ENCODE measurements at regions not wholly inside any gene's neighbourhood (a gene's known extent, or its start where the extent isn't known, plus 50 kb on each side); places are given as distances from the start of the nearest gene placed in this dataset.

DNA sequence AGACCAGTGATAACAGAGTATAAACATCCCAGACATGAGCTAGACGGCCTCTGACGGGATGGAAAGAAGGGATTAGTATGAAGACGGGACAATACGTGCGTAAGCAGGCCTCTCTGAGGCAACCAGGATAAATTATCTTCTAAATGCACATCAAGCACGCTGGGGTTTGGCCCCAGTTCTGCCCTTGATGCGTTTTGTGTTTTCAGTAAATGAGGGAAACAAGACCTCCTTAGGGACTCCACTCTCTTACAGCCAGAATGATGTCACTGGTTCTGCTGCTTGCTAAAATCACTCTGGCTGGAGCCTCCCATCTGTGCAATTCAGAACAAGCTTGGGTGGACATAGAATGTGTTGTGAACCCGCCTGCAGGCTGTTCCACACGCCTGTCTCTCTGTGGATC, 156.0 kb upstream of the MCTP2 start:
- Mint-ChIP-seq H3K4me1 (peaks cover 31% of the 10 kb centered on the region), H3K27me3 (ENCODE audit: low read depth) (no peaks in the 10 kb centered on the region), H3K9me3 (no peaks in the 10 kb centered on the region), H3K4me3 (no peak overlapping the region), H3K27ac (ENCODE audit: unreplicated experiment) (no peak overlapping the region), H3K36me3 (ENCODE audit: low read depth) (no peaks in the 10 kb centered on the region)
- DNase-seq (ENCODE audit: low read depth, low spot score), result no peak
- TF ChIP-seq, protein P1, sequence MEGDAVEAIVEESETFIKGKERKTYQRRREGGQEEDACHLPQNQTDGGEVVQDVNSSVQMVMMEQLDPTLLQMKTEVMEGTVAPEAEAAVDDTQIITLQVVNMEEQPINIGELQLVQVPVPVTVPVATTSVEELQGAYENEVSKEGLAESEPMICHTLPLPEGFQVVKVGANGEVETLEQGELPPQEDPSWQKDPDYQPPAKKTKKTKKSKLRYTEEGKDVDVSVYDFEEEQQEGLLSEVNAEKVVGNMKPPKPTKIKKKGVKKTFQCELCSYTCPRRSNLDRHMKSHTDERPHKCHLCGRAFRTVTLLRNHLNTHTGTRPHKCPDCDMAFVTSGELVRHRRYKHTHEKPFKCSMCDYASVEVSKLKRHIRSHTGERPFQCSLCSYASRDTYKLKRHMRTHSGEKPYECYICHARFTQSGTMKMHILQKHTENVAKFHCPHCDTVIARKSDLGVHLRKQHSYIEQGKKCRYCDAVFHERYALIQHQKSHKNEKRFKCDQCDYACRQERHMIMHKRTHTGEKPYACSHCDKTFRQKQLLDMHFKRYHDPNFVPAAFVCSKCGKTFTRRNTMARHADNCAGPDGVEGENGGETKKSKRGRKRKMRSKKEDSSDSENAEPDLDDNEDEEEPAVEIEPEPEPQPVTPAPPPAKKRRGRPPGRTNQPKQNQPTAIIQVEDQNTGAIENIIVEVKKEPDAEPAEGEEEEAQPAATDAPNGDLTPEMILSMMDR (conservative IDR thresholded peaks at IDR 0.05), result no peak

DNA sequence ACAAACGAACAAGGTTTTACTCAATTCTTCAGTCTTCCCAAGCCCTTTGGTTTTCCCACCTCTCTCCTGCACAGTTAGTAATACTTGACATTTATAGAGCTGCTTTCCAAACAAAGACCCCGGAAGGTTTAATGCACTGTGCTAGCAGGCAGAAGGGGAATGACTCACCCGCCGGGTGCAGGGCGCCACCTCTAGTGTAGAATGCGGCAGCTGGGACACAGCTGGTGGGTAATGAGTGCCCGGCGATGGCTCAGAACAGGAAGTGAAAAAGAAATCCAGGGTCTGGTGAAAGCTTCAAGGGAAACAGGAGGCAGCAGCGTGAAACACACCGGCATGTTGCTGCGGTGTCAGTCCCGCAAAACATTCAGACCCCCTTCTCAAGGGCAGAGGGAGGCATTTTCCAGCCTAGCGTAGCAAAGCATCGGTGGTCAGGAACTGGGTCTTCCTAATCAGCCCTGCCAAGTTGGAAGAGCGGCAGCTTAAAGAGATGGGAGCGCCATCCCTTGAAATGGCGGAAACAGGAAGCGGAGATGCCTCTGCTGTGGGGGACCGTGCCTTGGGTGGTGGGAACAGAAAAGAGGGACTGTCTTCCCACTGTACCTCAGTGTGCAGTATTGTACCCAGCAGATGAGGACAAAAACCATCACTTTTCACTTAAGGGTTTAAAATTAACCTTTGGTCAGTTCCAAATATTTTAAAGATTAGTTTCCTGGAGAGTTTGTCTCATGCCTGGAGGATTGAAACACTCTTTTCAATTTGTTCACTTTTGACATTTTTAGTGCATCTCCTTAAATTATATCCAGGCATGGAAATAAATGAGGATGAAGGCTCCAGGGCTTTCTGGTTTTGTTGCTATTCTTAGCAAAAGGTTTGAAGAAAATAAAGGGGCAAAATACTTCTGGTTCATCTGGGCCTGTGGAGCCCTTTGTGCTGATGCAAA, 160.7 kb upstream of the MCTP2 start:
- Mint-ChIP-seq H3K27me3 (ENCODE audit: low read depth) (no peaks in the 10 kb centered on the region), H3K4me1 (peaks cover 24% of the 10 kb centered on the region), H3K27ac (ENCODE audit: unreplicated experiment) (peak overlapping the region; percentile 83), H3K4me3 (peak overlapping the region; percentile 49), H3K9me3 (peaks cover 18% of the 10 kb centered on the region), H3K36me3 (ENCODE audit: low read depth) (peaks cover 16% of the 10 kb centered on the region)
- TF ChIP-seq, protein P1 (conservative IDR thresholded peaks at IDR 0.05), result no peak
- peak; percentile 14 for DNase-seq (ENCODE audit: low read depth, low spot score)

DNA sequence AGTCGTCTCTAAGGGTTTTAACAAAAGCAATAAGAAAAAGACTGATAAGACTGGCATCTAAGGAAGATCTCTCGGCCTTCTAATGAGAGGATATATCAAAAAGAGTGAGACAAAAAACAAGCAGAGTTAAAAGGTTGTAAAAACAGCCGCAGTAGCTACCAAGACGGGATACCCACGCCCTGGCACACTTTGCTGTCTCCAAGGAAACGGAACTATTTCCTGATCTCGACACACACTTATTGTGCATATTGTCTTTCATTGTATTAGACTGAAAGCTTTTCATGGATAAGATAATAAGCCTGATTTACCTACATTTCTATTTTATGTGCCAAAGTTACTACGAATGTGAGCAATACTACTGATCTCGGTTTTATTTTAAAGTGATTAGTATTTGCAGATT, 161.5 kb upstream of the MCTP2 start:
- H3K27me3 Mint-ChIP-seq (ENCODE audit: low read depth), result no peaks in the 10 kb centered on the region
- TF ChIP-seq, protein P1 (conservative IDR thresholded peaks at IDR 0.05), result no peak
- H3K4me3 Mint-ChIP-seq, result peak overlapping the region; percentile 49
- peaks cover 20% of the 10 kb centered on the region for H3K36me3 Mint-ChIP-seq (ENCODE audit: low read depth)
- peaks cover 17% of the 10 kb centered on the region for H3K4me1 Mint-ChIP-seq
- peaks cover 21% of the 10 kb centered on the region for H3K9me3 Mint-ChIP-seq
- peak overlapping the region; percentile 83 for H3K27ac Mint-ChIP-seq (ENCODE audit: unreplicated experiment)
- DNase-seq (ENCODE audit: low read depth, low spot score), result no peak

DNA sequence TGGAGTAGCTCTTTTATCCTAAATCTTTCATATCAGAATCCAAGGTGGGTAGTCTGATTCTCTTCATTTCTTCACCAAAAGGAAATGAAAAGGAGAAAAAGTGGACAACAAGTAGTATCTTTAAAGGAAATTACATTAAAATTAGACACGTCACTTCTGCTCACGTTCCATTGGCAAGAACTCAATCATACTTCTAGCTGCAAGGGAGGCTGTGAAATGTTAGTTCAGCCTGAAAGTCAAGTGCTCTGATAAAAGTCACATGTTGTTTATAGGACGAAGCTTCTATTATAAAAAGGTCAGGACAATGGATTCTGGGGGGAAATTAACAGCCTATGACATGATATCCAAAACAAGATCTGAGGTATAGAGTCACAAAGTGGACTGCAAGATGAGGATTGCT, 164.6 kb upstream of the MCTP2 start:
- Mint-ChIP-seq H3K27ac (ENCODE audit: unreplicated experiment) (no peak overlapping the region), H3K4me1 (peaks cover 17% of the 10 kb centered on the region), H3K36me3 (ENCODE audit: low read depth) (peaks cover 27% of the 10 kb centered on the region), H3K4me3 (no peak overlapping the region), H3K9me3 (peaks cover 24% of the 10 kb centered on the region), H3K27me3 (ENCODE audit: low read depth) (no peaks in the 10 kb centered on the region)
- no peak for DNase-seq (ENCODE audit: low read depth, low spot score)
- TF ChIP-seq, protein P1 (conservative IDR thresholded peaks at IDR 0.05), result no peak

DNA sequence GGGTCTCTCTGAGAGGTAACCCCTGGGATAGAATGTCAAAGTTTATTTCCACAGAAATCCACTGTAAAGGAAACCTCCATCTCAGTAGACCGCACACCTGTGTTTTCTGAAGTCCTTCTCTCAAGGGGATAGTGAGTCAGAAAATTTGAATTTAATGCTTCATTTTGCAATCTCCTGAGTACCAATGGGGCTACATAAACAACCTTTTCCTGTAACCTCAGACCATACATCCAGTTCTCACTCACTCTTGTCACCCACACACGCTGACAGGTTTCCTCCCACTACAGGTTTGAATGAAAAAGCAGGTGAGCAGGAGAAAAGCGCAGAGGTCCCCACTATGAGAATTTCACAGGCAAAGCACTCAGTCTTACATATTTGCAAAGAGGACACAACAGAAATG, 165.3 kb upstream of the MCTP2 start:
- Mint-ChIP-seq H3K27ac (ENCODE audit: unreplicated experiment) (no peak overlapping the region), H3K9me3 (peaks cover 24% of the 10 kb centered on the region), H3K36me3 (ENCODE audit: low read depth) (peaks cover 27% of the 10 kb centered on the region), H3K4me3 (no peak overlapping the region), H3K4me1 (peaks cover 13% of the 10 kb centered on the region), H3K27me3 (ENCODE audit: low read depth) (no peaks in the 10 kb centered on the region)
- TF ChIP-seq, protein P1 (conservative IDR thresholded peaks at IDR 0.05), result no peak
- no peak for DNase-seq (ENCODE audit: low read depth, low spot score)

Measured in neural crest cell (in vitro differentiated cells).